WTC11 (cell line): ENCODE measurements at regions not wholly inside any gene's neighbourhood (a gene's known extent, or its start where the extent isn't known, plus 50 kb on each side); places are given as distances from the start of the nearest gene placed in this dataset.

Experiments used
- AFF4 ChIP-seq: sonication (generic); formaldehyde crosslinking; IDR thresholded peaks from 2 replicates; pipeline ENCODE4 v1.8.1; 2023; ENCODE audit warnings: mild to moderate bottlenecking, missing genetic modification reagents, borderline replicate concordance
- ARID4B ChIP-seq: sonication (generic); formaldehyde crosslinking; IDR thresholded peaks from 2 replicates; pipeline ENCODE4 v1.8.0; 2023; ENCODE audit warnings: missing genetic modification reagents, mild to moderate bottlenecking, borderline replicate concordance
- ATF6 ChIP-seq: sonication (generic); formaldehyde crosslinking; IDR thresholded peaks from 2 replicates; pipeline ENCODE4 v1.8.1; 2023; ENCODE audit warnings: mild to moderate bottlenecking, missing genetic modification reagents
- E2F1 ChIP-seq: sonication (generic); formaldehyde crosslinking; IDR thresholded peaks from 2 replicates; pipeline ENCODE4 v1.8.0; 2022; ENCODE audit warnings: mild to moderate bottlenecking, missing genetic modification reagents
- IRF2 ChIP-seq: sonication (generic); formaldehyde crosslinking; IDR thresholded peaks from 2 replicates; pipeline ENCODE4 v1.8.0; 2022; ENCODE audit warnings: low read depth, missing genetic modification reagents, borderline replicate concordance
- KAT7 ChIP-seq: sonication (generic); formaldehyde crosslinking; IDR thresholded peaks from 2 replicates; pipeline ENCODE4 v1.8.1; 2023; ENCODE audit warnings: missing genetic modification reagents, mild to moderate bottlenecking, borderline replicate concordance
- MAX ChIP-seq: sonication (generic); formaldehyde crosslinking; IDR thresholded peaks from 2 replicates; pipeline ENCODE4 v1.8.0; 2022; ENCODE audit warnings: mild to moderate bottlenecking, missing genetic modification reagents
- NFE2L1 ChIP-seq: sonication (generic); formaldehyde crosslinking; IDR thresholded peaks from 2 replicates; pipeline ENCODE4 v1.8.1; 2023; ENCODE audit warnings: missing genetic modification reagents
- NFYB ChIP-seq: sonication (generic); formaldehyde crosslinking; conservative IDR thresholded peaks from 2 replicates; pipeline ENCODE4 v1.8.0; 2022; ENCODE audit warnings: low read depth, missing genetic modification reagents
- SMAD3 ChIP-seq: sonication (generic); formaldehyde crosslinking; IDR thresholded peaks from 2 replicates; pipeline ENCODE4 v1.8.0; 2022; ENCODE audit warnings: missing genetic modification reagents, mild to moderate bottlenecking, borderline replicate concordance
- TEAD4 ChIP-seq: sonication (generic); formaldehyde crosslinking; IDR thresholded peaks from 2 replicates; pipeline ENCODE4 v1.8.0; 2022; ENCODE audit warnings: mild to moderate bottlenecking, missing genetic modification reagents
- USF1 ChIP-seq: sonication (generic); formaldehyde crosslinking; IDR thresholded peaks from 2 replicates; pipeline ENCODE4 v1.8.0; 2022; ENCODE audit warnings: mild to moderate bottlenecking, missing genetic modification reagents
- ZBTB21 ChIP-seq: sonication (generic); formaldehyde crosslinking; IDR thresholded peaks from 2 replicates; pipeline ENCODE4 v1.8.1; 2023; ENCODE audit warnings: mild to moderate bottlenecking, missing genetic modification reagents, borderline replicate concordance
- ZNF532 ChIP-seq: fragments of 250-450 bp; sonication (Bioruptor Pico); IDR thresholded peaks from 2 replicates; pipeline ENCODE4 v1.9.0; 2021; ENCODE audit warnings: mild to moderate bottlenecking, borderline replicate concordance

GRCh38 chr6:138030872-138031271 is 76.3 kb downstream of the PERP start (continued):
- no peak for TF ChIP-seq AFF4 (CRISPR knock-in tag)
- no peak for TF ChIP-seq ATF6 (CRISPR knock-in tag)
- TF ChIP-seq E2F1, result no peak
- TF ChIP-seq ZNF532, result no peak
- TF ChIP-seq USF1 (CRISPR knock-in tag), result no peak
- no peak for TF ChIP-seq SMAD3
- TF ChIP-seq NFYB (CRISPR knock-in tag), result no peak
- TF ChIP-seq IRF2 (CRISPR knock-in tag), result no peak
- no peak for TF ChIP-seq ZBTB21 (CRISPR knock-in tag)
- no peak for TF ChIP-seq TEAD4
- no peak for TF ChIP-seq KAT7 (CRISPR knock-in tag)
- no peak for TF ChIP-seq MAX (CRISPR knock-in tag)
- no peak for TF ChIP-seq NFE2L1 (CRISPR knock-in tag)
- TF ChIP-seq ARID4B (CRISPR knock-in tag), result no peak
